Glutamatergic neuron (in vitro differentiated cells): ENCODE measurements at regions not wholly inside any gene's neighbourhood (a gene's known extent, or its start where the extent isn't known, plus 50 kb on each side); places are given as distances from the start of the nearest gene placed in this dataset.

Experiments used
- DNase-seq: peaks from one replicate; pipeline ENCODE4 v3.0.0; 2022
- H3K27ac Mint-ChIP-seq: one replicate; pipeline ENCODE4 v1.8.0; 2020; ENCODE audit warnings: mild to moderate bottlenecking, mixed read lengths, inconsistent platforms; ENCODE audit not compliant: unreplicated experiment
- H3K27me3 Mint-ChIP-seq: one replicate; pipeline ENCODE4 v1.8.0; 2020; ENCODE audit warnings: mild to moderate bottlenecking, moderate library complexity, mixed read lengths, inconsistent platforms; ENCODE audit not compliant: unreplicated experiment
- H3K36me3 Mint-ChIP-seq: one replicate; pipeline ENCODE4 v1.8.0; 2020; ENCODE audit warnings: mild to moderate bottlenecking, mixed read lengths, inconsistent platforms; ENCODE audit not compliant: unreplicated experiment
- H3K4me1 Mint-ChIP-seq: one replicate; pipeline ENCODE4 v1.8.0; 2020; ENCODE audit warnings: mild to moderate bottlenecking, low read depth, mixed read lengths, inconsistent platforms; ENCODE audit not compliant: unreplicated experiment
- H3K4me3 Mint-ChIP-seq: one replicate; pipeline ENCODE4 v1.8.0; 2020; ENCODE audit warnings: mild to moderate bottlenecking, mixed read lengths, inconsistent platforms; ENCODE audit not compliant: unreplicated experiment
- H3K9me3 Mint-ChIP-seq: one replicate; pipeline ENCODE4 v1.8.0; 2020; ENCODE audit warnings: mild to moderate bottlenecking, moderate library complexity, mixed read lengths, inconsistent platforms; ENCODE audit not compliant: unreplicated experiment
- CTCF ChIP-seq: fragments of 200-600 bp; sonication (generic); IDR thresholded peaks from one replicate; pipeline ENCODE4 v1.5.0; 2021; ENCODE audit not compliant: partially characterized antibody, unreplicated experiment

- Mint-ChIP-seq H3K36me3 (no peaks in the 10 kb centered on the region), H3K4me1 (no peaks in the 10 kb centered on the region), H3K4me3 (no peak overlapping the region), H3K27ac (no peak overlapping the region), H3K9me3 (no peaks in the 10 kb centered on the region), H3K27me3 (no peaks in the 10 kb centered on the region)
- TF ChIP-seq CTCF = no peak
- DNase-seq = no peak
Observed at GRCh38 chr6:129759796-129760605, 50.0 kb upstream of the ARHGAP18 start.
